Liver (tissue), 3 donors: ENCODE measurements at regions not wholly inside any gene's neighbourhood (a gene's known extent, or its start where the extent isn't known, plus 50 kb on each side); places are given as distances from the start of the nearest gene placed in this dataset.
"Not testable (repeated sequence)": the region's sequence is repeated elsewhere in the genome, so short reads cannot be mapped to it uniquely, and the experiment has no call there.

ENCODE experiments used
- SP1 ChIP-seq: IDR thresholded peaks from 2 replicates; pipeline ENCODE4 v1.6.1; 2018; ENCODE audit warnings: antibody characterized with exemption, mild to moderate bottlenecking
- TF ChIP-seq, protein P1 (sequence below): IDR thresholded peaks from 2 replicates; pipeline ENCODE4 v1.6.1; 2016; ENCODE audit warnings: antibody characterized with exemption, mild to moderate bottlenecking
- TF ChIP-seq, protein P2 (sequence below): fragments of 150-350 bp; IDR thresholded peaks from 2 replicates; pipeline ENCODE4 v1.5.1; 2017; ENCODE audit warnings: improper control_type of control experiment, low read depth, low read length; ENCODE audit not compliant: missing input control
- TF ChIP-seq, protein P3 (sequence below): IDR thresholded peaks from 2 replicates; pipeline ENCODE4 v1.6.1; 2016; ENCODE audit warnings: antibody characterized with exemption
- donor health status: healthy.
- donor health status: healthy.

DNA sequence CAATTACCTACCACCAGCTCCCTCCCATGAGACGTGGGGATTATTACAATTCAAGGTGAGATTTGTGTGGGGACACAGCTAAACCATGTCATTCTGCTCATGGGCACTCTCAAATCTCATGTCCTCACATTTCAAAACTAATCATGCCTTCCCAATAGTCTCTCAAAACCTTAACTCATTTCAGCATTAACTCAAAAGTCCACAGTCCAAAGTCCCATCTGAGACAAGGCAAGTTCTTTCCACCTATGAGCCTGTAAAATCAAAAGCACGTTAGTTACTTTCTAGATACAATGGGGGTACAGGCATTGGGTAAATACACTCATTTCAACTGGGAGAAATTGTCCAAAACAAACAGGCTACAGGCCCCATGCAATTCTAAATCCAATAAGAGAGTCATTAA is 112.8 kb upstream of the OLFM3 start:
- TF ChIP-seq, protein P1, sequence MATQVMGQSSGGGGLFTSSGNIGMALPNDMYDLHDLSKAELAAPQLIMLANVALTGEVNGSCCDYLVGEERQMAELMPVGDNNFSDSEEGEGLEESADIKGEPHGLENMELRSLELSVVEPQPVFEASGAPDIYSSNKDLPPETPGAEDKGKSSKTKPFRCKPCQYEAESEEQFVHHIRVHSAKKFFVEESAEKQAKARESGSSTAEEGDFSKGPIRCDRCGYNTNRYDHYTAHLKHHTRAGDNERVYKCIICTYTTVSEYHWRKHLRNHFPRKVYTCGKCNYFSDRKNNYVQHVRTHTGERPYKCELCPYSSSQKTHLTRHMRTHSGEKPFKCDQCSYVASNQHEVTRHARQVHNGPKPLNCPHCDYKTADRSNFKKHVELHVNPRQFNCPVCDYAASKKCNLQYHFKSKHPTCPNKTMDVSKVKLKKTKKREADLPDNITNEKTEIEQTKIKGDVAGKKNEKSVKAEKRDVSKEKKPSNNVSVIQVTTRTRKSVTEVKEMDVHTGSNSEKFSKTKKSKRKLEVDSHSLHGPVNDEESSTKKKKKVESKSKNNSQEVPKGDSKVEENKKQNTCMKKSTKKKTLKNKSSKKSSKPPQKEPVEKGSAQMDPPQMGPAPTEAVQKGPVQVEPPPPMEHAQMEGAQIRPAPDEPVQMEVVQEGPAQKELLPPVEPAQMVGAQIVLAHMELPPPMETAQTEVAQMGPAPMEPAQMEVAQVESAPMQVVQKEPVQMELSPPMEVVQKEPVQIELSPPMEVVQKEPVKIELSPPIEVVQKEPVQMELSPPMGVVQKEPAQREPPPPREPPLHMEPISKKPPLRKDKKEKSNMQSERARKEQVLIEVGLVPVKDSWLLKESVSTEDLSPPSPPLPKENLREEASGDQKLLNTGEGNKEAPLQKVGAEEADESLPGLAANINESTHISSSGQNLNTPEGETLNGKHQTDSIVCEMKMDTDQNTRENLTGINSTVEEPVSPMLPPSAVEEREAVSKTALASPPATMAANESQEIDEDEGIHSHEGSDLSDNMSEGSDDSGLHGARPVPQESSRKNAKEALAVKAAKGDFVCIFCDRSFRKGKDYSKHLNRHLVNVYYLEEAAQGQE: not testable (repeated sequence)
- TF ChIP-seq, protein P2, sequence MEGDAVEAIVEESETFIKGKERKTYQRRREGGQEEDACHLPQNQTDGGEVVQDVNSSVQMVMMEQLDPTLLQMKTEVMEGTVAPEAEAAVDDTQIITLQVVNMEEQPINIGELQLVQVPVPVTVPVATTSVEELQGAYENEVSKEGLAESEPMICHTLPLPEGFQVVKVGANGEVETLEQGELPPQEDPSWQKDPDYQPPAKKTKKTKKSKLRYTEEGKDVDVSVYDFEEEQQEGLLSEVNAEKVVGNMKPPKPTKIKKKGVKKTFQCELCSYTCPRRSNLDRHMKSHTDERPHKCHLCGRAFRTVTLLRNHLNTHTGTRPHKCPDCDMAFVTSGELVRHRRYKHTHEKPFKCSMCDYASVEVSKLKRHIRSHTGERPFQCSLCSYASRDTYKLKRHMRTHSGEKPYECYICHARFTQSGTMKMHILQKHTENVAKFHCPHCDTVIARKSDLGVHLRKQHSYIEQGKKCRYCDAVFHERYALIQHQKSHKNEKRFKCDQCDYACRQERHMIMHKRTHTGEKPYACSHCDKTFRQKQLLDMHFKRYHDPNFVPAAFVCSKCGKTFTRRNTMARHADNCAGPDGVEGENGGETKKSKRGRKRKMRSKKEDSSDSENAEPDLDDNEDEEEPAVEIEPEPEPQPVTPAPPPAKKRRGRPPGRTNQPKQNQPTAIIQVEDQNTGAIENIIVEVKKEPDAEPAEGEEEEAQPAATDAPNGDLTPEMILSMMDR: not testable (repeated sequence)
- TF ChIP-seq SP1: not testable (repeated sequence)
- TF ChIP-seq, protein P3, sequence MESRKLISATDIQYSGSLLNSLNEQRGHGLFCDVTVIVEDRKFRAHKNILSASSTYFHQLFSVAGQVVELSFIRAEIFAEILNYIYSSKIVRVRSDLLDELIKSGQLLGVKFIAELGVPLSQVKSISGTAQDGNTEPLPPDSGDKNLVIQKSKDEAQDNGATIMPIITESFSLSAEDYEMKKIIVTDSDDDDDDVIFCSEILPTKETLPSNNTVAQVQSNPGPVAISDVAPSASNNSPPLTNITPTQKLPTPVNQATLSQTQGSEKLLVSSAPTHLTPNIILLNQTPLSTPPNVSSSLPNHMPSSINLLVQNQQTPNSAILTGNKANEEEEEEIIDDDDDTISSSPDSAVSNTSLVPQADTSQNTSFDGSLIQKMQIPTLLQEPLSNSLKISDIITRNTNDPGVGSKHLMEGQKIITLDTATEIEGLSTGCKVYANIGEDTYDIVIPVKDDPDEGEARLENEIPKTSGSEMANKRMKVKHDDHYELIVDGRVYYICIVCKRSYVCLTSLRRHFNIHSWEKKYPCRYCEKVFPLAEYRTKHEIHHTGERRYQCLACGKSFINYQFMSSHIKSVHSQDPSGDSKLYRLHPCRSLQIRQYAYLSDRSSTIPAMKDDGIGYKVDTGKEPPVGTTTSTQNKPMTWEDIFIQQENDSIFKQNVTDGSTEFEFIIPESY: not testable (repeated sequence)
